ENCODE measurements at regions not wholly inside any gene's neighbourhood (a gene's known extent, or its start where the extent isn't known, plus 50 kb on each side); places are given as distances from the start of the nearest gene placed in this dataset.
"Not testable (repeated sequence)": the region's sequence is repeated elsewhere in the genome, so short reads cannot be mapped to it uniquely, and the experiment has no call there.

GRCh38 chr12:75955251-75955650, 76.3 kb downstream of the PHLDA1 start:
- no peaks in the 10 kb centered on the region for H3K9me3 ChIP-seq (ENCODE audit: low read length)
- H3K4me1 ChIP-seq (ENCODE audit: insufficient read depth, low read length), result peaks cover 7% of the 10 kb centered on the region
- no peak overlapping the region for H3K4me3 ChIP-seq (ENCODE audit: low read depth in 1 of 2, low read length in 2 of 2)
- H3K27me3 ChIP-seq (ENCODE audit: control insufficient read depth in 1 of 2, insufficient read depth in 2 of 2, low read length in 2 of 2), result no peaks in the 10 kb centered on the region
- H3K27ac ChIP-seq (ENCODE audit: low read depth, low read length), result no peak overlapping the region
- H3K9ac ChIP-seq (ENCODE audit: low read length), result no peak overlapping the region
- H3K36me3 ChIP-seq (ENCODE audit: insufficient read depth, low read length), result no peaks in the 10 kb centered on the region

DNA sequence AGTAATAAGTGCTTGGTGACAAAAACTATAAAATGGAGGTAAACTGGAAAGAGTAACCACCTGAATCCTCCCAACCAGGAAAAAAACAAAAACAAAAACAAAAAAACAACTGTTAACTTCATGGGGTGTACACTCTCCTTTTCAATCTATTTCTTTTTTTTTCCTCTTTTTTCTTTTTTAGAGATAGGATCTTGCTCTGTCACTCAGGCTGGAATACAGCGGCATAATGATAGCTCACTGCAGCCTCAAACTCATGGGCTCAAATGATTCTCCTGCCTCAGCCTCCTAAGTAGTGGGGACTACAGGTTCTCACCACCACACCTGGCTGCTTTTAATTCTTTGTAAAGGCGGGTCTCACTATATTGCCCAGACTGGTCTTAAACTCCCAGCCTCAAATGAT, 76.8 kb downstream of the PHLDA1 start:
- Histone ChIP-seq H3K36me3 (ENCODE audit: insufficient read depth, low read length) (no peaks in the 10 kb centered on the region), H3K4me1 (ENCODE audit: insufficient read depth, low read length) (peaks cover 7% of the 10 kb centered on the region), H3K9ac (ENCODE audit: low read length) (no peak overlapping the region), H3K9me3 (ENCODE audit: low read length) (no peaks in the 10 kb centered on the region), H3K27me3 (ENCODE audit: control insufficient read depth in 1 of 2, insufficient read depth in 2 of 2, low read length in 2 of 2) (no peaks in the 10 kb centered on the region), H3K4me3 (ENCODE audit: low read depth in 1 of 2, low read length in 2 of 2) (no peak overlapping the region), H3K27ac (ENCODE audit: low read depth, low read length) (no peak overlapping the region)

GRCh38 chr12:75954041-75954440, 77.5 kb downstream of the PHLDA1 start:
- no peaks in the 10 kb centered on the region for H3K36me3 ChIP-seq (ENCODE audit: insufficient read depth, low read length)
- H3K27me3 ChIP-seq (ENCODE audit: control insufficient read depth in 1 of 2, insufficient read depth in 2 of 2, low read length in 2 of 2), result no peaks in the 10 kb centered on the region
- no peaks in the 10 kb centered on the region for H3K9me3 ChIP-seq (ENCODE audit: low read length)
- H3K27ac ChIP-seq (ENCODE audit: low read depth, low read length), result no peak overlapping the region
- H3K4me1 ChIP-seq (ENCODE audit: insufficient read depth, low read length), result peaks cover 7% of the 10 kb centered on the region
- H3K9ac ChIP-seq (ENCODE audit: low read length), result no peak overlapping the region
- no peak overlapping the region for H3K4me3 ChIP-seq (ENCODE audit: low read depth in 1 of 2, low read length in 2 of 2)

DNA sequence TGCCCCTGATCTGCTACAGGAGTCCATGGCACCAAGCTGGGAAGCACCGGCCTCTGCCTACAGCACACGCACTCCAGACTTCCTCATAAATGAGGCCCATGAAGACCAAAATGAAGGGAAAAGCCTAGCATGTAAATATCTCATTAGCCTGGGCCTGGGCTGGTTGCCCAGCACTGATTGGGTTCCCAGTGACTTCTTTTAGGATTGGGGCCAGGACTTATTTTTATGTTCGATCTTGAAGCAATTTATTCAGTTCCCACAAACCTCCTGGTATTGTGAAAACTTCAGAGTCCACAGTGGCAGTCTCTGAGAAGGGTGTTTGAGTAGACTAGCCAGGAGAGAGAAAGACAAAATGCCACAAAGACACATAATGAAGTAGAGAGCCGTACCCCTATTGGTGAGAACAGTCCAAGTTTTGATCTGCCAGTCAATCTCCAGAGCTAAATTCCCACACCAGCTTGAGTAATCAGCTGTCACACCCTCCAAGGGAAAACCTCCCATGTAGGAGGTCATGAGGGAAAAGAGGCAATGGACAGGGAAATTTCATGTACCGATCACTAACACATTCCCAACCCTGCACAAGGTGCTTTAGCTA, 78.2 kb downstream of the PHLDA1 start:
- H3K9ac ChIP-seq (ENCODE audit: low read length), result no peak overlapping the region
- no peaks in the 10 kb centered on the region for H3K27me3 ChIP-seq (ENCODE audit: control insufficient read depth in 1 of 2, insufficient read depth in 2 of 2, low read length in 2 of 2)
- H3K4me3 ChIP-seq (ENCODE audit: low read depth in 1 of 2, low read length in 2 of 2), result no peak overlapping the region
- H3K9me3 ChIP-seq (ENCODE audit: low read length), result no peaks in the 10 kb centered on the region
- no peak overlapping the region for H3K27ac ChIP-seq (ENCODE audit: low read depth, low read length)
- peaks cover 7% of the 10 kb centered on the region for H3K4me1 ChIP-seq (ENCODE audit: insufficient read depth, low read length)
- no peaks in the 10 kb centered on the region for H3K36me3 ChIP-seq (ENCODE audit: insufficient read depth, low read length)

DNA sequence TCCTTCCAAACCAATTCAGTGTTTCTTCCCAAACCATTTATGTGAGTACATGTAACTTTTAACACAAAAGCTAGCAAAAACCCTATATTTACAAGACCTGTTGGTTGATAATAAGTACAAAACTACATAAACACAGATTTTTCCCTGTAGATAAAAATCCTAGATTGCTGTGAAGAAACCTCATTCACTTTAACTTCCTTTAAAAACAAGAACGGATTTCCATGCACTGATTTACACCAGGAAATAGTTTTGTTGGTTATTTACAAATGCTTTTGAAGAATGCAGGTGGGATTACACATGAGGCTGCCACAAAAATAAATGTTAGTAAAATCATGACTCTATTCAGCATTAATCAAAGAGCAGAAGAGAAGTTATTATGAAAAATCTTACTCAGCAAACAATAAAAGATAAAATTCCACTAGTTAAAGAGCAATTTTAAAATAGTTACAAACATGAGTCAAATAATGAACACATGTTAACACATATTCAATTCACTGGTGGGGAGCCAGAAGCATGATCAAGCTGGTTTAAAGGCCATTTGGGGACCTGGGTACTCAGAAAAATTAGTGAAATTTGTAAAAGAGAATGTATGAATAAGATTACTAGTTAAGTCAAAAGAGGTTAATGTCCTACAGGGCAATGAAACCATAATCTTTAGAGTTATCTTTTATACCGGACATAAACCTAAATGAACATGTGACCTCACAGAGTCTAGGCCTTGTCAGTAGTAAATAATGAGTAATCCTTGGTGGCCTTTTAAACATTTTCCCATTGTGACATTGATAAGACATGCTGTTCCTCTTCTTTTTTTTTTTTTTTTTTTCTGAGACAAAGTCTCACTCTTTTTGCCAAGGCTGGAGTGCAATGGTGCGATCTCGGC, 79.9 kb downstream of the PHLDA1 start:
- Histone ChIP-seq H3K27ac (ENCODE audit: low read depth, low read length) (no peak overlapping the region), H3K36me3 (ENCODE audit: insufficient read depth, low read length) (no peaks in the 10 kb centered on the region), H3K9me3 (ENCODE audit: low read length) (no peaks in the 10 kb centered on the region), H3K27me3 (ENCODE audit: control insufficient read depth in 1 of 2, insufficient read depth in 2 of 2, low read length in 2 of 2) (no peaks in the 10 kb centered on the region), H3K4me1 (ENCODE audit: insufficient read depth, low read length) (peaks cover 7% of the 10 kb centered on the region), H3K4me3 (ENCODE audit: low read depth in 1 of 2, low read length in 2 of 2) (no peak overlapping the region), H3K9ac (ENCODE audit: low read length) (no peak overlapping the region)

DNA sequence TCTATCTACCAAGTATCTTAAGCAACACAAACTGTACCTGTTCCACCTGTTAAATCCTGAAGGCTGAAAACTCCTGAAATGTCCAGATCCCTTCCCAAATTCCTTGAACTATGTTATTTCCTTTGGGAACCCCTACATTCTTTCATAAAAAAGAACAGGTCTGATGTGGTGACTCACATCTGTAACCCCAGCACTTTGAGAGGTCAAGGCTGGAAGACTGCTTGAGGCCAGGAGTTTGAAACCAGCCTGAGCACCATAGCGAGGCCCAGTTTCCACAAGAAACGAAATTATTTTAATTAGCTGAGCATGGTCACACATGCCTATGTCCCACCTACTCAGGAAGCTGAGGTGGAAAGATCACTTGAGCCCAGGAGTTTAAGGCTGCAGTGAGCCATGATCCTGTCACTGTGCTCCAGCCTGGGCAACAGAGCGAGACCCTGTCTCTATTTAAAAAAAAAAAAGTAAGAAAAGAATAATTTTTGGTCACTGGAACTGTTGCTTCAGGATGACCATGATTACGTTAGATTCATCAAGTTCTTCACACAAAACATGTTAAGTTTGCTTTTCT, 84.3 kb downstream of the PHLDA1 start:
- no peaks in the 10 kb centered on the region for H3K27me3 ChIP-seq (ENCODE audit: control insufficient read depth in 1 of 2, insufficient read depth in 2 of 2, low read length in 2 of 2)
- no peak overlapping the region for H3K4me3 ChIP-seq (ENCODE audit: low read depth in 1 of 2, low read length in 2 of 2)
- H3K4me1 ChIP-seq (ENCODE audit: insufficient read depth, low read length), result no peaks in the 10 kb centered on the region
- no peak overlapping the region for H3K27ac ChIP-seq (ENCODE audit: low read depth, low read length)
- H3K9ac ChIP-seq (ENCODE audit: low read length), result no peak overlapping the region
- no peaks in the 10 kb centered on the region for H3K9me3 ChIP-seq (ENCODE audit: low read length)
- no peaks in the 10 kb centered on the region for H3K36me3 ChIP-seq (ENCODE audit: insufficient read depth, low read length)

GRCh38 chr12:75945581-75945980, 86.0 kb downstream of the PHLDA1 start:
- no peaks in the 10 kb centered on the region for H3K27me3 ChIP-seq (ENCODE audit: control insufficient read depth in 1 of 2, insufficient read depth in 2 of 2, low read length in 2 of 2)
- H3K27ac ChIP-seq (ENCODE audit: low read depth, low read length), result no peak overlapping the region
- H3K4me3 ChIP-seq (ENCODE audit: low read depth in 1 of 2, low read length in 2 of 2), result no peak overlapping the region
- H3K9me3 ChIP-seq (ENCODE audit: low read length), result no peaks in the 10 kb centered on the region
- H3K36me3 ChIP-seq (ENCODE audit: insufficient read depth, low read length), result no peaks in the 10 kb centered on the region
- no peaks in the 10 kb centered on the region for H3K4me1 ChIP-seq (ENCODE audit: insufficient read depth, low read length)
- no peak overlapping the region for H3K9ac ChIP-seq (ENCODE audit: low read length)

DNA sequence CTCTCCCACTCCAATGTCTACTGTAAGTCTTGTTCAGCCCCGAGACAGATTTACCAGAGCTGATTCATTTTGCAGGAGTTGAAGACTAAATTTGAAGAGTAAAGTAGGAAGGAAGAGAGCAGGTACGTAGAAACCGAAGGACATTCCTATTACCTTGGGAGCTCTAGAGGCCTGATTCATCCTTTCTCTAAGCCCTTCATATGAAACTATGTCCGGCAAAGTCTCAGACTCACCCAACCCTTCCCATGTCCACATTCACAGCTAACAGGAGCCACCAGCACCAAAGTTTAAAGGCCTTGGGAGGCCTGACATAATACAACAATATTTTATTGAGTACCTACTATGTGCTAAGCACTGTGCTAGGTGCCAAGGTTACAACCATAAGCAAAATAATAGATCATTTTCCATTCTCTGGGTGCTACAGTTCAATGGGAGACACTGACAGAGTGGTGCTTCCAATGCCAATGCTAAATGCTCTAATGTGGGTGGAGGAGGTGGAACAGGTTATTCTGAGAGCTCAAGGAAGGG, 86.6 kb downstream of the PHLDA1 start:
- Histone ChIP-seq H3K27ac (ENCODE audit: low read depth, low read length) (no peak overlapping the region), H3K36me3 (ENCODE audit: insufficient read depth, low read length) (no peaks in the 10 kb centered on the region)

DNA sequence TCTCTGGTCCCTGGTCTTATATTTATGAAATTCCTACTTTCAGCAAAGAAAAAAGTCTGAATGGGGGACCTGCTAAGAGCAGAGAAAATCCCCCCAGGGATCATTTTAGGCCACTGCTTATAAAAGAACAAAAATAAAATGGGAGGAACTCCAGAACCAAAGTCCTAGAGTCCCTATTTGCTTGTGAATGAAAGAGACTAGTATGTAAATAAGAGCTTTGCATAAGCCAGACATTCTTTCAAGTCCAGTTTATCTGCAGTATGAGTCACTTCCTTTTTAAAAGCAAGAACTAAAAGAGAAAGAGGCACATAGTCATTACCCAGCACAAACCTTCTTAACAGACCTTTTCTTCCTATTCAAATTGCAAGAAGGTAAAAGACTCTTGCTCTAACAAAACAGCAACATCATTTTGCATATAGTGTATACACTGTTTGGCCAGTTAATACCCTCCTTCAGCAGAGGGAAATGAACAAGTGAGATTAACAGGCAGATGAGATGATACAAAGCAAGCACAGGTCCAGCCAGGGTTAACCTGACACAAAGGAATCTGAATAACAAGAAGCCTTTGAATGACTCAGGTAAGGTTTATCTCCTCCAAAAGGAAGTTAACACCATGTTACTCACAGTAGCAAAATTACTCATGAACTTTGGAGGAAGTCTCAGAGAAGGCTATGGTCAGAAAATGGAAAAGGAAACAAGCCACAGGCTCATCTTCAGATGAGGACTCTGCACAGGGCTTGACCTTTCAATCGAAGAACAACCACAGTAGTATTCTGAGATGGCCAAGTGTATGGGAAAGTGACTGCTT, 87.3 kb downstream of the PHLDA1 start:
- Histone ChIP-seq H3K4me1 (ENCODE audit: insufficient read depth, low read length) (no peaks in the 10 kb centered on the region), H3K9me3 (ENCODE audit: low read length) (no peaks in the 10 kb centered on the region), H3K27me3 (ENCODE audit: control insufficient read depth in 1 of 2, insufficient read depth in 2 of 2, low read length in 2 of 2) (no peaks in the 10 kb centered on the region), H3K4me3 (ENCODE audit: low read depth in 1 of 2, low read length in 2 of 2) (no peak overlapping the region), H3K27ac (ENCODE audit: low read depth, low read length) (no peak overlapping the region), H3K9ac (ENCODE audit: low read length) (no peak overlapping the region), H3K36me3 (ENCODE audit: insufficient read depth, low read length) (no peaks in the 10 kb centered on the region)

More for the DNA sequence above, 86.6 kb downstream of the PHLDA1 start:
- H3K9ac ChIP-seq (ENCODE audit: low read length), result no peak overlapping the region
- H3K4me1 ChIP-seq (ENCODE audit: insufficient read depth, low read length), result no peaks in the 10 kb centered on the region
- no peaks in the 10 kb centered on the region for H3K9me3 ChIP-seq (ENCODE audit: low read length)
- H3K4me3 ChIP-seq (ENCODE audit: low read depth in 1 of 2, low read length in 2 of 2), result no peak overlapping the region
- H3K27me3 ChIP-seq (ENCODE audit: control insufficient read depth in 1 of 2, insufficient read depth in 2 of 2, low read length in 2 of 2), result no peaks in the 10 kb centered on the region

DNA sequence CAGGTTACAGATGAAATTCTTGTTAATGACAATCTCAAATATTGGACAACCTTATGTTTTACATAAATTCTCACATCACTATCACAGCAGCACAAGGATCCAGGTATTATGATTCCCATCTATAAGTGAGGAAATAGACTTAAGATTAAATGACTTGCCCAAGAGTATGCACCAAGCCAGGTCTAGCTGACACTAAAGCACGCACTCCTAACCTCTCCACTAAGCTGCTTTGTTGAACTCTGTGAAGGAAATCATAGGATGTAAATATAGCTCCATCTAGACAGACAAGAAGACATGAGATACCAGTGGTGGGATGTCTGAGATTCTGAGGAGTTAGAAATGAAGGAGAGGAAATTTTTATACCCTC, 87.9 kb downstream of the PHLDA1 start:
- Histone ChIP-seq H3K27ac (ENCODE audit: low read depth, low read length) (no peak overlapping the region), H3K4me1 (ENCODE audit: insufficient read depth, low read length) (no peaks in the 10 kb centered on the region)

DNA sequence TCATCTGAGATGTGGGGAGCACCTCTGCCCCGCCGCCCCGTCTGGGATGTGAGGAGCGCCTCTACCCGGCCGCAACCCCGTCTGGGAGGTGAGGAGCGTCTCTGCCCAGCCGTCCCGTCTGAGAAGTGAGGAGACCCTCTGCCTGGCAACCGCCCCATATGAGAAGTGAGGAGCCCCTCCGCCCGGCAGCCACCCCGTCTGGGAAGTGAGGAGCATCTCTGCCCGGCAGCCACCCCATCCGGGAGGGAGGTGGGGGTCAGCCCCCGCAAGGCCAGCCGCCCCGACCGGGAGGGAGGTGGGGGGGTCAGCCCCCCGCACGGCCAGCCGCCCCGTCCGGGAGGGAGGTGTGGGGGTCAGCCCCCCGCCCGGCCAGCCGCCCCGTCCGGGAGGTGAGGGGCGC, 89.9 kb downstream of the PHLDA1 start:
- H3K27ac ChIP-seq (ENCODE audit: low read depth, low read length); H3K9me3 ChIP-seq (ENCODE audit: low read length); H3K36me3 ChIP-seq (ENCODE audit: insufficient read depth, low read length); H3K4me1 ChIP-seq (ENCODE audit: insufficient read depth, low read length); H3K4me3 ChIP-seq (ENCODE audit: low read depth in 1 of 2, low read length in 2 of 2); H3K9ac ChIP-seq (ENCODE audit: low read length); H3K27me3 ChIP-seq (ENCODE audit: control insufficient read depth in 1 of 2, insufficient read depth in 2 of 2, low read length in 2 of 2): not testable (repeated sequence)

More for the DNA sequence above, 87.9 kb downstream of the PHLDA1 start:
- no peaks in the 10 kb centered on the region for H3K9me3 ChIP-seq (ENCODE audit: low read length)
- no peak overlapping the region for H3K4me3 ChIP-seq (ENCODE audit: low read depth in 1 of 2, low read length in 2 of 2)
- H3K27me3 ChIP-seq (ENCODE audit: control insufficient read depth in 1 of 2, insufficient read depth in 2 of 2, low read length in 2 of 2), result no peaks in the 10 kb centered on the region
- H3K36me3 ChIP-seq (ENCODE audit: insufficient read depth, low read length), result no peaks in the 10 kb centered on the region
- H3K9ac ChIP-seq (ENCODE audit: low read length), result no peak overlapping the region
